Stimulated activated CD8-positive, alpha-beta memory T cell treated with anti-CD3 and anti-CD28 coated beads, Interleukin-4, amount 100 ng/mL, for 48 hours (primary cell): ENCODE measurements at regions not wholly inside any gene's neighbourhood (a gene's known extent, or its start where the extent isn't known, plus 50 kb on each side); places are given as distances from the start of the nearest gene placed in this dataset.
"Not testable (repeated sequence)": the region's sequence is repeated elsewhere in the genome, so short reads cannot be mapped to it uniquely, and the experiment has no call there.

ENCODE experiments used
- DNase-seq: peaks from one replicate; pipeline ENCODE4 v3.0.0-alpha.2; 2020

GRCh38 chr9:86515221-86515620 lies 161.0 kb upstream of the TUT7 start:
- DNase-seq, result no peak

GRCh38 chr9:86513429-86513828 lies 159.2 kb upstream of the TUT7 start:
- DNase-seq, result no peak

GRCh38 chr9:86512929-86513328 lies 158.7 kb upstream of the TUT7 start:
- DNase-seq, result no peak

- no peak for DNase-seq
These were observed 157.6 kb upstream of the TUT7 start for GRCh38 chr9:86511614-86512360.

GRCh38 chr9:86508208-86508903 lies 154.1 kb upstream of the TUT7 start:
- no peak for DNase-seq

GRCh38 chr9:86507212-86507630 lies 153.0 kb upstream of the TUT7 start:
- no peak for DNase-seq

GRCh38 chr9:86503942-86504341 lies 149.7 kb upstream of the TUT7 start:
- no peak for DNase-seq

- no peak for DNase-seq
These were observed 149.1 kb upstream of the TUT7 start for GRCh38 chr9:86503314-86503713.

GRCh38 chr9:86500667-86501435 lies 146.6 kb upstream of the TUT7 start:
- DNase-seq, result no peak

GRCh38 chr9:86500031-86500430 lies 145.8 kb upstream of the TUT7 start:
- no peak for DNase-seq

- no peak for DNase-seq
These were observed 140.5 kb upstream of the TUT7 start for GRCh38 chr9:86494644-86495111.

GRCh38 chr9:86491468-86492266 lies 137.5 kb upstream of the TUT7 start:
- DNase-seq, result no peak

- DNase-seq, result no peak
These were observed 134.6 kb upstream of the TUT7 start for GRCh38 chr9:86488794-86489193.

- DNase-seq, result no peak
These were observed 134.1 kb upstream of the TUT7 start for GRCh38 chr9:86488345-86488744.

- DNase-seq, result no peak
These were observed 133.6 kb upstream of the TUT7 start for GRCh38 chr9:86487838-86488233.

GRCh38 chr9:86486891-86487837 lies 133.0 kb upstream of the TUT7 start:
- no peak for DNase-seq

- DNase-seq, result peak; percentile 28
These were observed 131.1 kb upstream of the TUT7 start for GRCh38 chr9:86485359-86485758.

- DNase-seq, result no peak
These were observed 129.3 kb upstream of the TUT7 start for GRCh38 chr9:86483496-86483895.

GRCh38 chr9:86481466-86481865 lies 127.3 kb upstream of the TUT7 start:
- no peak for DNase-seq

GRCh38 chr9:86475255-86475654 lies 121.0 kb upstream of the TUT7 start:
- DNase-seq, result not testable (repeated sequence)

GRCh38 chr9:86471171-86471815 lies 117.1 kb upstream of the TUT7 start:
- no peak for DNase-seq
